ACHN (cell line): ENCODE measurements at regions not wholly inside any gene's neighbourhood (a gene's known extent, or its start where the extent isn't known, plus 50 kb on each side); places are given as distances from the start of the nearest gene placed in this dataset.
A peak's percentile ranks its signal among the peaks of the same experiment; 100 is the strongest.

Experiments used
- DNase-seq: peaks from one replicate; pipeline ENCODE4 v3.0.0-alpha.2; 2015
- in situ Hi-C: cut with HindIII; loops from 2 replicates; pipeline ENCODE4 v1.10.0; 2017; ENCODE audit warnings: low sequenced_read_pairs, low pct_ligation_motif_present, low pct_unique_long_range_greater_than_20kb

DNA sequence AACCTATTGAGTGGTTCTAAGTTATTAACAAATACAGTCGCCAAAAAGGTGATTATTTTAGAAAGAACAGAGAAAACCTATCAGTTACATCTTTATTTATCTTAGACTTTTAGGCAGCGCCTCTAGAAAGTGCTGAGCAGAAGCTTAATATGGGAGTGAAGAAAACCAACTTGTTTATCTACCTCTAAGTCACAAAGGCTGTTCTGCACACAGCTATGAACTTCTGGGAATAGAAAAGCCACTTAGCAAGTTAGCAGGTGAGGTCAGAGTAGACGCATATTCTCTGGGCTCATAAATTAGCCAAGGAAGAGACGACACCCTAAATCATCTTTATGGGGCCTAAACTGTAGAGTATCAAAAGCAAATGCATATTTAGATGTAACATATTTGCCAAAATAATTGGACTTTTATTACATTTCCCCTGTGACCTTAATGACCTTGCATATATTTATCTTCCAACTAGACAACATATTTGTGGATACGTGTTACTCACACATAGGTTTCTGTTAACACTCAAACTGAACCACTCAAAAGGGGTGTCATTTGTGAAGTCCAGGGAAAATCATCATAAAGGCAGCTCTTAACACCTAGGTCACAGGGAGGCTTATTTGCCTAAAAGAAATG lies 267.1 kb downstream of the ADGB start:
- in situ Hi-C loops, result no loop called here
- no peak for DNase-seq

DNA sequence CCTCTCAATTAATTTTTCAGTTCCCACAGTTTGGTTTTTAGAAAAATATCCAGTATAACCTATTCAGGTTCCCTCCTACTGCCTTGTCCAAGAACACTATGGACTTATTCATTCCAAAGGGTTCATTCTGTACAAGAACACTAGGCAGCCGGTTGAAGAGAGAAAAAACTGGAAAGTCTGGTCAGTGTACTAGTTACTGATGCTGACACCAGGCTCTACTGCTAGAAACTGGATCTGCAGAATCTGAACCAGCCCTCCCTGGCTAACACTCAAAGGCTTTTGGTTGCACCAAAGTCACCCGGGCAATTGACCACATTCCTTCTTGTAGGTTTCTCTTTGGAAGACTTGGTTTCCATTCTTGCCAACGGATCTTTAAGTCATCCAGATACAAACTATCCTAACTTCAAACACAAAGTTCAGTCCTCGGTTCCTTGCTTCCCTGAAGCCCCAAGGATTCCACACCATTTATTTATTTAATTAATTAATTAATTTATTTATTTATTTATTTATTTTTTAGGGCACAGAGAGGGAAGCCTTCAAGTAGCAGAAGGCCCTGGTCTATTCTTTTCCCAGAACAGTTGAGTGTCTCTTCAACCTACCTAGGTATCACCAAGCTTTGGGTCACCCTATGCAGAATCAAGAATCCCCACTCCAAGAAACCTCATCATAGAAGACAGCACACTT lies 268.1 kb downstream of the ADGB start:
- in situ Hi-C loops, result no loop called here
- no peak for DNase-seq

DNA sequence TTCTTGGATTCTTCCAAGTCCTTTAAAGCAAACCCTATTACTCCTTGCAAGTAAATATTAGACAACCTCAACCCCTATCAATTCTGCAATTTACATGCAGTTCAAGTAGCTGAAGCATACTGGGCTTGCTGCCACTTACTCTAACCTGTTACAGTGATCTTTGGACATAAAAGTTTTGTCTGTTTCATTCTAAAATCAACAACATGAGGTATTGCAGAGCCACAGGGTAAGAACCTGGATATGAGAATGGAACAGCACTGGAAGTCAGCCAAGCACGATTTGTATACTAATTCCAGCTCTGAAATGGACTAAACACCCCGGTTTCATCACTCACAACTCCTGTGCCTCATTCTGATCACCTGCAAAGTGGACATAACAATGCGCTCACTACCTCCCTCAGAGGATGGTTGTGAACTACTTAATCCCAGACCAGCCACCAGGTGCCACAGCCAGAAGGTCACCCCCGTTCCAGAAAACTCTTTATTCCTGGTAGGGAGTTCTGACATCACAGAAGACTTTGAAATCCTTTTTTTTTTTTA lies 270.0 kb downstream of the ADGB start:
- DNase-seq, result no peak
- in situ Hi-C loops, result no loop called here

DNA sequence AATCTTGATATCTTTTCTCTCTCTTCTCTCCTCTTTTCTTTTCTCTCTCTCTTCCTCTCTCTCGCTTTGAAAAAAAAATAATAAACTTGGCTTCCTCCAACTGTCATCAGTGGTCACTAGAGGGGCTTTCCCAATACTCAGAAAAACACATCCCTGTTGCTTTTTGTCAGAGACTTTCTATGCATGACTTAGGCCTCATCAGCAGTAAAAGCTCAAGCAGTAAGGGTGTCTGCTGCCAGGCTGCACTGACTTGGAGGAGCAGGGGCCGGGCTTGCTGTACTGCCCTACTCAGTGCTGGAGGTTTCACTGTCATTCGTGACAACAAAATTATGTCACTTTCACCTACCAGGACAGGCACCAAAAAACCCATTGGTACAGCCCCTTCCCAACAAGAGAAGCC lies 272.0 kb downstream of the ADGB start:
- in situ Hi-C loops, result no loop called here
- DNase-seq, result no peak

DNA sequence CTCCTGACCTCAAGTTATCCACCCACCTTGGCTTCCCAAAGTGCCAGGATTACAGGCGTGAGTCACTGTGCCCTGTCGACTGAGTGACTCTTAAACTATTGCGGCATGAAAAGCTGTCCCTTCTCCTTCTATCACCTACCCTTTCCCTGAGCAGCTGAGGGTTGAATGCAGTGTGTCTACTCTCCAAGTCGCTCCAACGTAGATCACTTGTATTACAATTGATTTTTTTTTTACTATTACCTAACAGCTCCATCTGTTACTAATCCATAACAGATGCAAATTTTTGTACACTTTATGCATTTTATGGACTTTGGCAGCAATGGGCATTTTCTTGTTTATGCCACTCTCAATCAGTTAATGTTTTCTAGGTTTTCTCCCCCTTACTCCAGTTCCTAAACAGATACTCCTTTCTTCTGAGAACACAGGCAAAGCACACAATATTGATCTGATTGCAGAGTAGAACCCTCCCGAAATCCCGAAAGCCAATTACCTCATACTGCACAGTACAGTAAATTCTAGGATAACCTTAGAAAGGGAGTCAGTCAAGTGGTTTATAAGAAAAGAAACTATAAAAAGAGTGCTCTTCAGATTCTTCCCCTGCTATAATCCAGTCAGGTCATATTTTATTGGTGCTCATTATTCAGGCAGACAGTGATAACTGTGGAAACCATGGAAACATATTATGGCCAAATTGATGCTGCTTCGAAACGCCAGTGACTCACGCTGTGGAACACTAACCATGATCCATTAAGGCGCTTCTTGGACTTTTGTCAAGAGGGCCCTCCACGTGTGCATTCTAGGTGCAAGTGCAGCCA lies 273.0 kb downstream of the ADGB start:
- in situ Hi-C loops, result no loop called here
- DNase-seq, result no peak

DNA sequence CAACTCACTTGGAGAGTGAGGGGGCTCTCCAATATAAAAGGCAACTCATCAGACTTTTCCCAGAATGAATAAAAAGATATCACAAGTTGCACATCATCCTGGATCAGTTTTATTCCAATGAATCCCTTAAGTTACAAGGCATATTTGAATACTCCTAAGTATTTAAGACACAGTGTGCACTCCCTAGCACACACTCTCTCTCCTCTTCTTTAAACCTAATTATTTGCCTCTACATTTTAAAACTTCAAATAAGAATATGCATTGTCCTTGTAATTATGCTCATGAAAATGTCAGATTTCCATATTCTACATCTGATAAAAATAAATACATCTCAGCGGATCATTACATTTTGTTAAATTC lies 273.6 kb downstream of the ADGB start:
- no peak for DNase-seq
- in situ Hi-C loops, result no loop called here

DNA sequence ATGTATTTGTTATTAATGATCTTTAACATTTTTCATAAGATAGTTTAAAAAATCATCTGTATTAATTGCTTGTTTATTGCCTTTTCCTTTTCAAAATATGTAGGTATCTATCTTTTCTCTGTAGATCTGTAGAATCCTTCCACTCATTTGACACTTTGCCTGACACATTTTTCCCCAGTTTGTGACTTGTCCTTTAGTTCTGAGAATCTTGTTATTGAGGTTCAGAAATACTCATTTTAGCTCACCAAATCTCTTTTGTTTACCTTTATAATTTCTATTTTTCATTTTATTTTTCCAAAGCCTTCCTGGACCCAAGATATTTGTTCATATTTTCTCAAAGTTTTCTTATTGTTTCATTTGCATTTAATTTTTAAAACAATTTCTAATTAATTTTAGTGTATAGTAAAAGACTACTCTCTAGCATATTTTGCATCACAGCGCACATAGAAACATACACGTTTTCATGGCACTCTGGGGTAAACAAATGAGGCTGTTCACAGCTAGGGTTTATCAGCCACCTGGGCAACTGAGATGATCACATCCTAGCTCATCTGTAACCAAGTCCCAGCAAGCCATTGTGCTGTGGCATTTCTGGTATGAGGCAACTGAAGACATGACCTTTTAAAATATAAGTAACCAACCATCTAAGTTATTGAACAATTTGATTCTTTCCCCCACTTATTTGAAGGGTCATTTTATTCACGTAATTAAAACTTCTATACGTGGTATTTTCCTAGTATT lies 275.7 kb downstream of the ADGB start:
- in situ Hi-C loops, result no loop called here

DNA sequence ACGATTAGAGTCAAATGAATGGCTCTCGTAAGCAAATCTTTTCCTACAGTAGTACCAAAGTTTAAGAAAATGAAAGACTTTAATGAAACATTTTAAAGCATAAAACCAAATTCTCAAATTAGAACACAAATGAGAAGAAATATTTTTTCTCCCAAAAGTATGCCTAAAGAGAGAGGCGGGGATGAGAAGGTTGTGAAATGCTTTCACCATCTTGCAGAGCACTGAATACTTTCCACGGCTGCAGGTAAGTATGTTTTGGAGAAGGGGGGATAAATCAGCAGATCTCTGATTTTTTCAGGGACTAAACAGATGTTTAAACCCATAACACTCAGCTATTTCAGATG lies 277.1 kb downstream of the ADGB start:
- DNase-seq, result no peak
- in situ Hi-C loops, result no loop called here

More for the DNA sequence above, 275.7 kb downstream of the ADGB start:
- DNase-seq, result no peak

DNA sequence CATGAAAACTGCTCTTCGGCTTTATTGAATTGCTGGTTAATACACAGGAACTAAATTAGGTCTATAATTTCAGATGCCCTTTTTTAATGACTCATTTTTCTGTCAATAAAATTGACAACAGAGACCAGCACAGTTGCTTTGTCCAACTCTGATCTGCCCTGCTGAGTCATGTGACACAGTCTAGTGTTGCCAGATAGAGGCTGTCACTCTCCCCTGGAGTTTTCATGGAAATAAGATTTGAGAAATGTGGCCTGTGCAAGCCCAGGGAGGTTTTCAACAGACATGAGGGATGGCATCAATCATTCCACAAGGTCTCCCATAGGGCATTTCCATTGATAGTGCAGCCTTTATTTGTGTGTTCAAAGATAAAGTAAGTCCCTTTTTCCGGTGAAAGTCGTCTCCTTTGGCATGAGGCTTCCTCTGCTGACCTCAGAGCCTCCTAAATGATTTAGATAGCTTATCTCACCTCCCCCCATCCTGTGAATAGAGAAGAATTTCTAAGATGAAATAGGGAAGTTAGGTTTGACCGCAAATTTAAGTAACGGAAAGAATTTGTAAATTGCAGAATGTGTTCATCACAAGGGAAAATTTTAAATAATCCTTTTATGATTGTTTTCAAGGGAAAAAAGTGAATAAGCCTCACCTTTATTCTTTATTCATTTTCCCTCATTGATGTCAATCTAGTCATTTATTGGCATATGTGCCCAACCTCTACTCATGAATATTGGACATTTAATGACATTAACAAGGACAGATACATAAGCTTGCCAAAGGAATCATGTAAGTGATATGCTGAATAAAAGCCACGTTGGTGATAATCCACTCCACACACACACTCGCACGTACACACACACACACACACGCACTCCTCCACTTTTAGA lies 277.7 kb downstream of the ADGB start:
- DNase-seq, result no peak
- in situ Hi-C loops, result no loop called here

DNA sequence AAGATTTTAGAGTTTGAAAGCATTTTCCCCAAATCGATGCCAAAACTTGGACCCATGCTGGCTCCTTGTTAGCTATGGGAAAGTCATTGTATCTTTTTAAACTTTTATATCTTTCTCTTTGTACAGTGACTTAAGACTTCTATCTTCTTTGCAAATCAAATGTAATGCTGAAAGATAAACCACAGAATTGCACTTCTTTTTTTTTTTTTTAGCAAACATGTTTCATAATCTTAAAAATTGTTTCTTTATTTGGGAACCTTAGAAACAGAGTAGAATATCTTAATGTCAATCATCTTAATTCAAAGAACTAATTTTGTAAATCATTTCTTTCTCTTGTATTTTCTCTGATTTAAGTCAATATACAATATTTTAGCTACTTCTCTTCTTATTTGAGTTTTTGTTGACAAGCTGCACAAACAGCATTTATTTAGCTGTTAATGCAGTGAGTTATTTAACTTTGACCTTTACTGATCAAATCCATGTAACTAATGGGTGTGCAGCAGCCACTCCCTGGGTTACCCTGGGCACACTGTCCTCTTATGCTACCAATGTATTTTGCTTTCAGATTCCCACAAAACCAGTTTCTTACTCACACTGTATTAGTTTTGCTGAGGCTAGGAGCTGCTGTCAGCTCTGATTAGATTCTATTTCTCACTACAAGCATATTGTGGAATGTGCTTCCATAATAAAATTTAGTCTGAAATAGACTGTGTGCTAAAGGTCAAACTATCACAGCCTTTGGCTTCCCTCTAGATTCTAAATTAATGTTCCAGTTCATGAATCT lies 279.6 kb downstream of the ADGB start:
- DNase-seq, result no peak
- in situ Hi-C loops, result no loop called here

DNA sequence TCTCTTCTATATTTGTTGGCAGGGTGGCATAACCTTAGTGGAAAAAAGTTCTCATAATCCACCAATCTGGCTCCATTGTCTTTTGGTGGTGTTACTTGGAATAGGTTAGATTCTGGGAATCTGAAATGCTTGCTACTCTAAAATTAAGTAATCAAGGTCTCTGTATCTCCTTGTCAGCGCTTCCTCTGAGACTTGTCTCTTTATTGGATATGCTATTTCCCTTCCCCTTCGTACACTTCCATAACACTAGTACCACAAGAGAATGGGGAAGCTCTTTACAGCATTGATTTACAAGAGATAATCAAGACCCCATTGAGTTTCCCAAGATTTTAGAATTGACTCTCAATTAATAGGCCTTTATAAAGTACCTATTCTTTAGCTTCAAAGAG lies 280.2 kb downstream of the ADGB start:
- in situ Hi-C loops, result no loop called here
- DNase-seq, result no peak

DNA sequence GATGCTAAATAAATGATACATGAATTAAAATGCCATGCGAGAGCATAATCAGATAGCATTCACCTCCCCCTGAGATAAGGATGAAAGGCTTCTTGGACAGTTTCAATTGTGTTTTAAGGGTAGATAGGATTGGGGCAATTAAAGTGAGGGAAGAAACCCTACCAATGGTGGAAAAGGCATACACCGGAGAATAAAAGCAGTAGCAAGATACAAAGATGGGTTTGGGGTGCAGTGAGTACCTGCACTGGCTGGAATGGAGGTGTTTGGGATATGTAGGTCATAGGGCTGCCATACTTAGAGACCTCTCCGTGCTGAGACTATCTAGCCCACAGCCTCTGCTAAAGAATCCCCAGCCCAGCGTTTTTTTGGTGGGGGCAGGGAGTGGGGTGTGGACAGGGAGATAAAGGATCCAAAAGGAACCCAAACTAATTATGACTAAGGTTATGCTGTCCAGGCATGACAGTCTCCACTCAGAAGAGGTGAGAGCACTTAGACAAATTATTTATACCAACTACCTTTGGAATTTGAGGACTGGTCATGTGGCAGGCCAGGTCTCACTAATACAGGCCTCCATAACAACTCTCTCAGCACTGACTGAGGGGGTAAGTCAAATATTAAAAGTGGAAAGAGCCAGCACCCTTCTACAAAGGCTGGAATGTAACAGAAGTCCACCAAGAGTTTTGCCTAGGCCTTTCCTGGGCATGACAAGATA lies 280.8 kb downstream of the ADGB start:
- in situ Hi-C loops, result no loop called here
- DNase-seq, result no peak

DNA sequence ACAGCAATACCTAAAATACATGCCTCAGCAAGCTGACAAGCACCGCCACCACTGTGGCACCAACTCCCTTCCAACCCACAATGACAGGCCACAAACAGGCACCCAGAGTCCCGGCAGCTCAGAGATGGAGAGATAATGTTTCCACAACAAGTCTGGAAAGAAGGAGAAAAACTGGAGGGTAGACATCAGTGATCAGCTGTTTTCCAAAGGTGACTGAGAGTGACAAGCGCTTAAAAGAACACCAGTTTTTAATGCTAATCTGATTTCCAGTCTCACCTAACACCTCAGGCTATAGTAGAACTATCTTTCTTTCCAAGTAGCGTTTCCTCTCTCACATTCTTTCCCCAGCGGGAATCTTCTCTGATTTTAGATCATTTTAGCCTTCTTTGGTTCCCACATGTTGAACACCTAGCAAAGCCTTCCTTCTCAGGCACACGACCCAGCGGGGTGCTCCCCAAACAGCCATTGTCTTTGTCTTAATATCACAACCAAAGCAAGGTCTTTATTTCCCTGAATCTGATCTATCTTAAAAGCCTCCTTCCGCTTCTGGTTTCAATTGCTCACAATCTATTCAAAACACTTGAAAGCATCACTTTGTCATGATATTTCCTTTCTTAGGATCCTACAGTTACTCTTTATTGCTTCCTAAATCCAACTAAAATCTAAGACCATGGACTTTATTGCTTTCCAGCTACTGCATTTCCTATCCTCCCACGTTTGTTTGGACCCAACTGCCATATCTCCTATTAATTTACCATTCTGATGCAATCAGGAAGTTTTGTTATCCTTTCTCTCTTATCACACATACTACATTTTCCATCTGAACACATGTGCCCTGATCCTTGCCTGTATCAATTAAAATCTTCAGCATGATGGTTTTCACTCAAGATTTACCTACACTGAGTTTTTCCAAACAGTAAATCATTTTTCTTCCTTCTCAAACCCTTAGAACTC lies 282.7 kb downstream of the ADGB start:
- in situ Hi-C loops, result no loop called here
- DNase-seq, result no peak

DNA sequence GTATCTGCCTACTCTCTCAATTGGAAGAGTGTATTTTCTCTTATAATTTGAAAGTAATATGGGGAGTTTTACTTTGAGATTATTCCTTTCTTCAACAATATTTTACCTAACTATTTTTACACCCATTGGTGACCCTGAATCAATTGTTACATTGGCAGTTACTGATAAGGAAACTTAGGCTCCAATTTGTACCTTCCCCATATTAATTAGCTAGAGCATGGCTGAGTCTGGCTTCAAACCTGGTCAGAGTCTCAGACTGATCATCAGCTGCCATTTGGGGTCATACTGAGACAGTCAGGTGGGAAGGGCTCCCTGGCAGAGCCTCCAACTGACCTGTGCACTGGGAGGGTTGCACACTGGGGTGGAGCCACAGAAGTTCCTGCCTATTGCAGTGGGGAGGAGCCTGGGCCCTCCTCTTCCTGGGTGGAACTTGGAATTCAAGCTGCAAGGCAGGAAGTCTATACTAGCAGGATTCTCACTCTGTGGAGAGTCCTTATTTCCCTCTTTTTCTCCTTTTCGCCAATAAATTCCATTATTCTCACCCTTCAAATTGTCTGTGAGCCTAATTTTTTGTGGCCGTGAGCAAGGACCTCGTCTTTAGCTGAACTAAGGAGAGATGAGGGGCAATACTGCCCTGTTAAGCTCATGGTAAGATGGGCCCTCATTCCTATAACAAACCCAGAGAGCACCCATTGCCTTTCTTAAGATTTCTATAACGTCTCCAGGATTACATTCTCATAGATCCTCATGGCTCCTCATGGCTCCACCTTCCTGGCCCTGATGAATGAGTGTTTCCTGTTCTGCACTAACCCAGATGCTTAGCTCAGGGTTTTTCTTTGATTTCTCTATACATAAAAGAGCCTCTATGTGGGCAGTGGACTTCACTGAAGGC lies 285.1 kb downstream of the ADGB start:
- in situ Hi-C loops, result no loop called here
- DNase-seq, result peak; percentile 5

DNA sequence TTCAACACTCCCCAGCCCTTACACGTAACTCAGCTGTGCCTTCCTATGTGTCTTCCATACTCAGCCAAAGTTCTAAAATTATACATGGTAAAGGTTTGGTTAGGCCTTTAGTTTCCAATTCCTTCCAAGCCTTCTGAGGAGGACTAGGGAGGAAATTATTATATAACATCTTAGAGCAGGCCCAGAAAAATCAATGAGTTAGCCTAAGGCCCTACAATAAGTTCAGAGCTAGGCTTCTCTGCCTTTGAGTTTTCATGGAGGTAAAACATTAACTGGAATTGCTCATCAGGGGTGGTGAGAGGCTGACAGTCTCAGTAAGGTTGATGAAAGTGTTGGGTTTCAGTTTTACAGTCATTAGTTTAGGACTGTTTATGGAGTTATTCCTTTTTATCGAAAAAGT lies 286.0 kb downstream of the ADGB start:
- DNase-seq, result peak; percentile 72
- in situ Hi-C loops, result no loop called here
